Activated T-helper 1 cell treated with anti-CD3 and anti-CD28 coated beads, Interleukin-2, amount 50 U/mL, for 16 hours (primary cell): ENCODE measurements at regions not wholly inside any gene's neighbourhood (a gene's known extent, or its start where the extent isn't known, plus 50 kb on each side); places are given as distances from the start of the nearest gene placed in this dataset.

Experiments
- DNase-seq, 2 donors: peaks; one replicate each; pipeline ENCODE4 v3.0.0-alpha.2; 2020; ENCODE audit warnings: low read depth in 1 of 2, low spot score in 1 of 2

DNA sequence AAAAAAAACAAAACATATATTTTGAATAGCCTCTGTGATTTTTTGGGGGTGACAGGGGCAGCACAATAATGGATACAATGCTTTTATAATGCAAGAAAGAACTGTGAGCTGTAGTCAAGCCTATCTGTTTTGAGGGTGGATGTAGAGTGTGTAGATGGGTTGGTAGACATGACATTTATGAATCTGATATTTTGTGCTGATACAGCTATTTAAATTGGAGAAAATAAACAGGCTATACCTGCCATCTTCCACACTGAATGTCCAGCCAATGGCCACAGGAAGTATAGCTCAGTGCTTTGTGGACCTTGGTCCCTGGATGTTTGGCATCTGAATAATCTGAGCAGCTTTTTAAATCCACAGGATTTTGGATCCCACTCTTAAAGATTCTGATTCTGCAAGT is 175.0 kb downstream of the NEDD1 start:
- DNase-seq, result no peak

GRCh38 chr12:97093187-97093683 is 186.2 kb downstream of the NEDD1 start:
- no peak for DNase-seq

DNA sequence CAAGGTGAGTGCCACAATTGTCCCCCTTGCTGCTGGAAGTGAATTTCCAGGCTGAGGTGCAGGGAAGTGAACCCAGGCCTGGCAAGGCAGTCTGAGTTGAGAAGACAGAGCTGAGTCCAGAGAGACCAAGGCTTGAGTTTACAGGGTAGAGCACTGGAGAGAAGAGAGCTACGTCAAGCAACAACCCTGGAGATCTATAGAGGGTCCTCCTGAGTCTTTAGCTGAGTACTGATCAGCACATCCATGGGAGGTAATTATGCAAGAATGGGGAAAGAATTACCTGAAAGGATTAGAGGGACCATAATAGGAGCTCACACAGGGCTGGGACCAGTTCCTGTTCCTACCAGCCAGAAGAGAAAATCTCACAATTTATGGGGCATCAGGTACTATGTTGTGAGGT is 190.7 kb downstream of the NEDD1 start:
- DNase-seq, result no peak

DNA sequence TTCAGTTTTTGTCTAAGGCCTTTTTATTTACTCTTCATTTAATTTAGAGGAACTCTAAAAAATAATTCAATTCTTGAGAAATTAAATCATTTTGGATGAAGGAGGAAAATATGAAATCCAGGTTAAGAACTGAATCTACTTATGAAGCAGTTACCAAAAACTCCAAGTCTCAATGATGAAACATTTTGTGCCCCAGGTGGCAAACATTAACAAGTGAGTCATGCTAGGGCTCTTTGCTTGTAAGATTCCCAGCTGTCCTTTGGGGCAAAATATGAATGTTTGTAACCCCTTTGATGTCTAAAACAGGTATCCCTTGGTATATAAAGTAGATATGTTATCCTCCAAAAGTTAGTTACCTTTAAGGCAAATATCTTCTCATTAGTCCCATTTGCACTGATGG is 202.4 kb downstream of the NEDD1 start:
- no peak for DNase-seq

GRCh38 chr12:97112136-97112535 is 205.1 kb downstream of the NEDD1 start:
- no peak for DNase-seq

GRCh38 chr12:97118796-97119375 is 211.8 kb downstream of the NEDD1 start:
- DNase-seq, result no peak

GRCh38 chr12:97127061-97127460 is 220.0 kb downstream of the NEDD1 start:
- no peak for DNase-seq

DNA sequence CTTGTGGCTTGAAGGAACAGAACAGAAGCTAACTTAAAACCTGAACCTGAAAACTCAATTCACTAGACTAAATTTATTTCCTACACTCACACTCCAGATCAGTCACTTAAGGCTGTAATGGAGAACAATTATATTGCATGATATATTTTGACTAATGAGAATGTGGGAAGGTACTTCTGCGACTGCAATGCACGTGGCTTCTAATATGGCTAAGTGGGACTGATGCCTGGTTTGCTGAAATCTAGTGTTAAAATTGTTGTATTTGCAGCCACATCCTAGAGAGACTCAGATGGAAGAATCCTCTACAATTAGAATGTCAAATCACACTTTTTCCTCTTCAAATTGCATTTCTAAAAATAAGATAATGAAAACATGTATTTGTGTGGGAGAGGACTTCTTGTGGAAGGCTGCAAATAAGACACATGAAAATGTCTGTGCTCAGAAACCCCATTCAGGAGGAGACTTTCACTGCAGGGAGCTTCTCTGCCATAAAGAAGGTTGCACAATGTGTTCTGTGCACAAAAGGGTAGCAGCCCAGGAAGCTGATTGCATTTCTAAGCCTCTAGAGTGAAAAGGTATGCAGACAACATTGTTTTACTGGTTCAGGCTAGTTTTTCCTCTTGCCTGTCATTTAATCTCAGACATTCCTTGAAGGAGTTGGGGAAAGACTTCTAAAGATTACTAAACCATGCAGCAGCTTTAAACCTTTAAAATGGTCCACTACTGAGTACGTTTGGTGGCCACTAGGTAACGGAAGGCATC is 224.3 kb downstream of the NEDD1 start:
- DNase-seq, result no peak

GRCh38 chr12:97132270-97132669 is 225.2 kb downstream of the NEDD1 start:
- DNase-seq, result no peak

DNA sequence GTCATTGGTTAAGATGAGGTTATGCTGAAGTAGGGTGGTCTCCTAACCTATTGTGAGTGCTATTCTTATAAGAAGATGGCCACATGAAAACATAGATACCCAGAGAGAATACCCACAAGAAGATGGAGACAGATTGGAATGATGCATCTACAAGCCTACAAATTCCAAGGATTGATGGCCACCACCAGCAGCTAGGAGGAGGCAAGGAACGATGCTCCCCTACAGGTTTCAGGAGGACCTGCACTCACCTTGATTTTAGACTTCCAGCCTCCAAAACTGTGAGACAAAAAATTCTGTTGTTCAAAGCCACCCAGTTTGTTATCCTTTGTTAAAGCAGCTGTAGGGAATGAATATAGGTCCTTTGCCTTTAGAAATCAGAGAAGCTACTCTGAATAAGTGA is 227.4 kb downstream of the NEDD1 start:
- no peak for DNase-seq

GRCh38 chr12:97140355-97140754 is 233.3 kb downstream of the NEDD1 start:
- DNase-seq, result no peak

GRCh38 chr12:97142737-97143410 is 235.8 kb downstream of the NEDD1 start:
- DNase-seq, result no peak

DNA sequence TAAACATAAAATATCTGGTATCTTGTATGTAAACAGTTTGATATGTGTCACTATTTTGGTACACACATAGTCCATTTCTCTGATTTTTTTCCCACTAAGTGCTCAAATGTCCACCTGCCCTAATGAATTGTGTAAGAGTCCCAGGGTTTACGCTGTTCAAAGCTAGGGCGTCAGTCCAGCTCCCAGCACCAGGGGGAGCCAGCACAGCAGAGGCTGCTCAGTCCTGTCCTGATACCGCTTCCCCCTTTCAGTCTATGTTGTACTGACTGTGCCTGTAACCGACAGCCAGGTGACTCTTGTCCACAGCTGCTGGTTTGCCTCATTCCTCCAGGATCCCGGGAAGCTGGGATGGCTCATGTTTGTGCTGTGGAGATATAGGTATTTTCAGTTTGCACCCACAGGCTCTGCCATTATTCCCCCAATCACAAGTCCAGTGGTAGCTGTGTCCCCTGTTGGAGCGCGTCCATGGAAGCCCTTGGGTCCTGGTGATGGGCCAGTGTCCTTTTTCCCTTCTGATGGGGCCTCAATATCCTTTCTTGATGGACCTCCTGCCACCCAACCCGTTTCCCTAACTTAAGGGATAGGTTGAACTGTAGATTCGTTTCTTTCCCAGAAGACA is 242.0 kb downstream of the NEDD1 start:
- peak in 1 of 2 donors; percentile 7 for DNase-seq

DNA sequence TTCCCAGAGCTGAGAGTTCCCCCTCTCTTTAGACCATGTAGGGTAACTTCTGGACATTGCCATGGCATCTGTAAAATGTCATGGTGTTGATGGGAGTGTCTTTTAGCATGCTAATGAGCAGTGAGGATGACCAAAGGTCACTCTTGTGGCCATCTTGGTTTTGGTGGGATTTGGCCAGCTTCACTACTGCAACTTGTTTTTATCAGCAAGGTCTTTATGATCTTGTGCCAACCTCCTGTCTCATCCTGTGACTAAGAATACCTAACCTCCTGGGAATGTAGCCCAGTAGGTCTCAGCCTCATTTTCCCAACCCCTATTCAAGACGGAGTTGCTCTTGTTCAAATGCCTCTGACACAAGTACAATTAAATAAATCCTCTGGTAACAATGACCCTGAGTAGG is 244.4 kb downstream of the NEDD1 start:
- DNase-seq, result no peak

DNA sequence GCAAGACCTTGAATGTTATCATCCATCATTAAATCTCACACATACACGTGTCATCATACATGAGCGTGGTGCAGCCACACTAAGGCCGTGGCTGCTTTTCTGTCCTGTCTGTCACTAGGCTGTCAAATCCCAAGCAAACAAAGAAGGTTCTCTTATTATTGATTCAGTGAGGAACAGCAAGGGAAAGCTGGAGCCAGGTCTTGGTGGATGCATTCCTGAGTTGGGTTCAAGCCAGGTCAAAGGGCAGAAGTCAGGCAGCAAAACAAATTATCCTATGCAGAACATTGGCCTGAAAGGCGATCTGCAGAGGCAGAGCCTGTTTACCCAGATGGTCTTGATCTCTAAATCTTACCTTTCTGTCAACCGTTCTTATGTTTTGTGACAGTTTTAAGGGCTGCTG is 252.3 kb downstream of the NEDD1 start:
- DNase-seq, result no peak

GRCh38 chr12:97160277-97160676 is 253.2 kb downstream of the NEDD1 start:
- DNase-seq, result no peak

DNA sequence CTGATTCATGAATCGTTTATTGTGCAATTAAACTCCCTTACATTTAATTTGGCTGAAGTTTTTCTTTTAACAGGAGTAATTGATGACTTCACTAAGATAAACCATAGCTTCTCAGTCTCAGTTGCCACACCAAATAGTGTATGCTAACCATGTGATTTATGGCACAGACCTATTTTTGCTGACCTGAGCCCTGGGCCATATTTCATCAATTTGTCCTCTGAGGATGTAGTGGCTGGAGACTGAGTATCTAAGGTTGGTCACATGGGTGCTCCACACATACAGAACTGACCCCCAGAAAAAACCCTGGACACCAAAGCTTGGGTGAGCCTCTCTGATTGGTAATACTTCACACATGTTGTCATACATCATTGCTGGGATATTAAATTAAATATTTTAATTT is 255.1 kb downstream of the NEDD1 start:
- no peak for DNase-seq

DNA sequence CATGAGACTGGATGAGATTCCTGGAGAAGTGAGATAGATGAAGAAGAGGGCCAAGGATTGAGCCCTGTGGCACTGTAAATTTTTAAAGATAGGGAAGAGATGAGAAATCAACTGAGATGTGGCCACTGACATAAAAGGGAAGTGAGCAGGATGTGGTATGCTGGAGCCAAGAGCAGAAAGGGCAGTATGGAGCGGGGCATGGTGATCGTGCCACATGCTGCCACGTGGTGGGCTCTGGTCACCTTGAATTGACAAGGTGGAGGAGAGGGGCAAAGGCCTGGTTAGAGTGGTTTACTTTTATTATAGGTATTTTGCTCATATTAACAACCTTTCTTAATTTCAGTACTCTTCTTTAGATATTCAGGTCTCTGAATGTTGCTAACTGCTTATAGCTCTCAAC is 257.9 kb downstream of the NEDD1 start:
- no peak for DNase-seq

- no peak for DNase-seq
Measured at GRCh38 chr12:97167598-97167997, 260.5 kb downstream of the NEDD1 start.

DNA sequence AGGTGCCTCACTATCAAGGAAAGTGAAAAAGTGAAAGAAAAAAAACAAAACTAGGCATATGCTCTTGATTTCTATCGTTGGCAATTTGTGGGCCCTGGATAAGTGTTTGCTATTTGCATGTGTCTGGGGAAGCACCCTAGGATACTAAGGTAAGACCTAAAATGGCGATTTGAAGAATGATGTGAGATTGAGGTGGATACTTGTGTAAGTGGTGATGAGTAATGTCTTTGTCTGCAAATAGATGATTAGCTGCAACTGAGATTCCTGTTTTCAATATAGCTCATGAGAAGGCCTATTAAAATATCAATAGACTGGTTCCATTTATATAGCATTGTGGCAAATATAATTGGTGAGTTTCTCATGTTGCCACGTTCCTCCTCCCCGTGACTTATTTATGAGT is 261.7 kb downstream of the NEDD1 start:
- DNase-seq, result no peak

- no peak for DNase-seq
Measured at GRCh38 chr12:97169889-97170567, 263.0 kb downstream of the NEDD1 start.
